Fibroblast of the aortic adventitia (primary cell): ENCODE measurements at regions not wholly inside any gene's neighbourhood (a gene's known extent, or its start where the extent isn't known, plus 50 kb on each side); places are given as distances from the start of the nearest gene placed in this dataset.
A peak's percentile ranks its signal among the peaks of the same experiment; 100 is the strongest.

Source experiments
- DNase-seq: peaks from one replicate; pipeline ENCODE4 v3.0.0-alpha.2; 2010; ENCODE audit warnings: low read depth
- H3K4me3 ChIP-seq: 2 replicates; pipeline ENCODE4 v1.5.1; 2011; ENCODE audit warnings: low read depth, mild to moderate bottlenecking, control low read depth, low read length, moderate library complexity
- CTCF ChIP-seq: IDR thresholded peaks from 2 replicates; pipeline ENCODE4 v1.5.1; 2011; ENCODE audit warnings: mild to moderate bottlenecking, low read length, control low read depth, inconsistent platforms; ENCODE audit not compliant: insufficient read depth

DNA sequence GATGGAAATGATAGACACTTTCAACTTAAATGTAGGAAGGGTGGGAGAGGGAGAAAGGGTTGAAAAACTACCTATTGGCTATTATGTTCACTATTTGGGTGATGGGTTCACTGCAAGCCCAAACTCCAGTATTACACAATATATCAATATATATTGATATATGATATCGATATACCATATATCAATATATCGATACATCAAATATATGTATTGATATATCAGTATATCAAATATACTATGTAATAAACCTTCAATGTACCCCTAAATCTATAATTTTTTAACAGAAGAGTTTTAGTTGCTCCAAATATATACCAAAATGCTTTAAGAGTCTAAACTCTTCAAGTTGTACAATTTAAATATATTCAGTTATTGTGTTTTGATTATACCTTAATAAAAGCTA lies 302.0 kb upstream of the RGMB start:
- H3K4me3 ChIP-seq, result no peak overlapping the region
- no peak for TF ChIP-seq CTCF
- DNase-seq, result no peak

DNA sequence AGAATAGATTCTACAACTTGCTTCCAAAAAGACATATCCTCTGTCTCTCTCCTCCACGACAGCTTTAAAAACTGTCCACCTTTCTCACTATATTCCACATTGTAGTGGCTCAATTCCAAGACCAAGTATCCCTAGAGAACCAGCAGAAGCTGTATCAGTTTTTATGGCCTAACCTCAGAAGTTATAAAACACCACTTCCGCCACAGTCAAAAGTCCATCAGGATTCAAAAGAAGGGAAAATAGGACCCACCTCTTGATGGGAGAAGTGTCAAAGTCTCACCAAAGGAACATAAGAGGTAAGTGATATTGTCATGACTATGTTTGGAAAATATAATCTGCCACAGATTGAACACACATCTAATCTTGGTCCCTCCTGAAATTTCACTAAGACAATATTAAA lies 299.2 kb upstream of the RGMB start:
- DNase-seq, result no peak
- no peak overlapping the region for H3K4me3 ChIP-seq
- no peak for TF ChIP-seq CTCF

DNA sequence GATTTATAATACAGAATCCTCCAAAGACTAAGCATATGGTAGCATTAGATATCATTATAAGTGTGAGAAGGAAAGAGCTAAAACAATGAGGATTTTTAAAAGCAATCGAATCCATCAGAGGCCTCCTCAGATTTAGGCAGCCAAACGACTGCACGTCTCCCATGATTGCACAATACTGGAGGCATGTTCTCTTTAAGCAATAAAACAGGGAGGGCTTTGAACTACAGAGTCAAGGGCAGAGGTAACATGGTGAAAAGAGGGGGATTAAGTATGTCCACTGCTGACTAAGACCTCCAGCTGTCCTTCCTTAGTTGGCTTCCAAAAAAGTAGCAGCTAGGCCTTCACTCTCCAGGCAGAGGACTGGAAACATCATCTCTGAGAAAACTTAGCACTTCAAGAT lies 298.7 kb upstream of the RGMB start:
- peak; percentile 31 for DNase-seq
- no peak overlapping the region for H3K4me3 ChIP-seq
- TF ChIP-seq CTCF, result no peak

GRCh38 chr5:98482321-98483300 lies 290.9 kb upstream of the RGMB start:
- DNase-seq, result no peak
- H3K4me3 ChIP-seq, result no peak overlapping the region
- no peak for TF ChIP-seq CTCF

DNA sequence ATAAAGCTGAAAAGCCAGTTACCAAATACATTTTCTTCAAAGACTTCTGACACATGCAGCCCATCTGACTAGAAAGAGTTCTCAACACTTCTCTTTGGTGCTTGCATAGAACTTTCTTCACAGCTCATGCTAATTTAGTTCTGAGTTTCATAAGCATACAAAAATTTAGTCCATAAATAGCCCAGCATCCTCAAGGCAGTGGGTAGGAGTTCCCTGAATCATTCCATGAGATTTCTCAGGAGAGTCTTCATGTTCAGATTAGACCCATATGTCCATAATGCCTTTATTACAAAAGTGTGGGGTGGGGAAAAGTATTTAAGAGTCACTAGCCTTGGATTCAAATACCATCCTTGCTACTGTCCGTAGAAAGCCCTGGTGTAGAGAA lies 290.2 kb upstream of the RGMB start:
- no peak overlapping the region for H3K4me3 ChIP-seq

GRCh38 chr5:98489021-98489420 lies 284.4 kb upstream of the RGMB start:
- no peak overlapping the region for H3K4me3 ChIP-seq
- TF ChIP-seq CTCF, result no peak
- no peak for DNase-seq

More for the DNA sequence above, 290.2 kb upstream of the RGMB start:
- TF ChIP-seq CTCF, result no peak
- DNase-seq, result peak; percentile 84

DNA sequence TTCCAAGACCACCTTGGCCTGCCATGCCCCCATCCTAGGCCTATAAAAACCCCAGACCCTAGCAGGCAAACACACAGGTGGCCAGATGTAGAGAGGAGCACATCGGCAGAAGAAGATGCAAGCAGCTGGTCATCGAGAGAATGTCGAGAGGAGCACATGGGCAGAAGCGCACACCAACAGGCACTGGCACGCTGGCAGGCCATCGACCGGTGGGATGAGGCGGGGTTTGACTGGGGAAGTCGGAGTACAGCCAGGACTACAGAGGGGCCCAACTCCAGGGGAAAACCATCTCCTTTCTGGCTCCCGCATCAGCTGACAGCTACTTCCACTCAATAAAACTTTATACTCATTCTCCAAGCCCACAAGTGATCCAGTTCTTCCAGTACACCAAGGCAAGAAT lies 283.1 kb upstream of the RGMB start:
- TF ChIP-seq CTCF, result no peak
- DNase-seq, result no peak

More for the DNA sequence above, 283.1 kb upstream of the RGMB start:
- H3K4me3 ChIP-seq, result no peak overlapping the region
